Mesenchymal stem cell (in vitro differentiated cells and primary cell): ENCODE measurements at regions not wholly inside any gene's neighbourhood (a gene's known extent, or its start where the extent isn't known, plus 50 kb on each side); places are given as distances from the start of the nearest gene placed in this dataset.

Source experiments
- DNase-seq: peaks from one replicate; pipeline ENCODE4 v3.0.0-alpha.2; 2013
- H2AFZ ChIP-seq: one replicate; pipeline ENCODE4 v1.6.1; 2013; ENCODE audit warnings: low read depth, mild to moderate bottlenecking, control low read depth, inconsistent platforms, low read length, moderate library complexity
- H2AK5ac ChIP-seq: 2 replicates; pipeline ENCODE4 v1.6.1; 2013; ENCODE audit warnings: low read length, moderate library complexity, mild to moderate bottlenecking, inconsistent platforms; ENCODE audit not compliant: severe bottlenecking
- H2BK120ac ChIP-seq: one replicate; pipeline ENCODE4 v1.6.1; 2013; ENCODE audit warnings: low read depth, mild to moderate bottlenecking, inconsistent platforms, low read length, moderate library complexity
- H2BK12ac ChIP-seq, 2 experiments: one replicate each; pipeline ENCODE4 v1.6.1; 2013; ENCODE audit warnings: inconsistent platforms in 2 of 2, low read length in 2 of 2, mild to moderate bottlenecking in 2 of 2, moderate library complexity in 2 of 2, control low read depth in 1 of 2
- H2BK15ac ChIP-seq: one replicate; pipeline ENCODE4 v1.6.1; 2013; ENCODE audit warnings: mild to moderate bottlenecking, low read depth, inconsistent platforms; ENCODE audit not compliant: poor library complexity, severe bottlenecking
- H2BK5ac ChIP-seq: 2 replicates; pipeline ENCODE4 v1.6.1; 2013; ENCODE audit warnings: low read depth, mild to moderate bottlenecking, low read length, control low read depth, inconsistent platforms; ENCODE audit not compliant: poor library complexity, severe bottlenecking
- H3K14ac ChIP-seq, 2 experiments: one replicate each; pipeline ENCODE4 v1.6.1; 2013; ENCODE audit warnings: inconsistent platforms in 2 of 2, low read length in 2 of 2, control low read depth in 1 of 2, mild to moderate bottlenecking in 1 of 2, moderate library complexity in 1 of 2
- H3K18ac ChIP-seq, 2 experiments: one replicate each; pipeline ENCODE4 v1.6.1; 2013; ENCODE audit warnings: inconsistent platforms in 2 of 2, low read length in 2 of 2, control low read depth in 1 of 2, low read depth in 1 of 2, mild to moderate bottlenecking in 1 of 2
- H3K23ac ChIP-seq, 2 experiments: one replicate each; pipeline ENCODE4 v1.6.1; 2013; ENCODE audit warnings: inconsistent platforms in 2 of 2, low read length in 2 of 2, mild to moderate bottlenecking in 2 of 2, moderate library complexity in 2 of 2, control low read depth in 1 of 2
- H3K27ac ChIP-seq: 2 replicates; pipeline ENCODE4 v1.5.1; 2013; ENCODE audit warnings: mild to moderate bottlenecking, moderate library complexity, low read length, control low read depth, inconsistent platforms; ENCODE audit not compliant: poor library complexity, severe bottlenecking
- H3K27me3 ChIP-seq, 2 experiments: 2 replicates each; pipeline versions ENCODE4 v1.6.1 to v1.7.0; 2013; ENCODE audit warnings: low read length in 2 of 2, mild to moderate bottlenecking in 2 of 2, moderate library complexity in 2 of 2, control low read depth in 1 of 2, inconsistent platforms in 1 of 2; ENCODE audit not compliant: control insufficient read depth in 1 of 2, insufficient read depth in 1 of 2
- H3K36me3 ChIP-seq, 2 experiments: 2 replicates each; pipeline versions ENCODE4 v1.6.1 to v1.7.0; 2013; ENCODE audit warnings: low read length in 2 of 2, control low read depth in 1 of 2, inconsistent platforms in 1 of 2, low read depth in 1 of 2, mild to moderate bottlenecking in 1 of 2; ENCODE audit not compliant: insufficient read depth in 2 of 2, control insufficient read depth in 1 of 2
- H3K4ac ChIP-seq, 2 experiments: one replicate each; pipeline ENCODE4 v1.6.1; 2013; ENCODE audit warnings: inconsistent platforms in 2 of 2, low read length in 2 of 2, mild to moderate bottlenecking in 2 of 2, moderate library complexity in 2 of 2, control low read depth in 1 of 2, low read depth in 1 of 2
- H3K4me1 ChIP-seq: 2 replicates; pipeline ENCODE4 v1.6.1; 2013; ENCODE audit warnings: low read depth, low read length, control low read depth; ENCODE audit not compliant: control insufficient read depth, insufficient read depth
- H3K4me2 ChIP-seq: 2 replicates; pipeline ENCODE4 v1.6.1; 2013; ENCODE audit warnings: low read length, mild to moderate bottlenecking, inconsistent platforms; ENCODE audit not compliant: poor library complexity, severe bottlenecking
- H3K4me3 ChIP-seq, 2 experiments: 2 replicates each; pipeline versions ENCODE4 v1.5.1 to v1.7.0; 2013; ENCODE audit warnings: low read length in 2 of 2, mild to moderate bottlenecking in 2 of 2, control low read depth in 1 of 2, low read depth in 1 of 2; ENCODE audit not compliant: insufficient read depth in 1 of 2
- H3K79me1 ChIP-seq: replicated peaks from 2 replicates; pipeline ENCODE4 v1.6.1; 2013; ENCODE audit warnings: mild to moderate bottlenecking, control low read depth, low read length, inconsistent platforms; ENCODE audit not compliant: poor library complexity, severe bottlenecking
- H3K9ac ChIP-seq: 2 replicates; pipeline ENCODE4 v1.7.0; 2013; ENCODE audit warnings: mild to moderate bottlenecking, low read length, moderate library complexity
- H3K9me3 ChIP-seq: 2 replicates; pipeline ENCODE4 v1.7.0; 2013; ENCODE audit warnings: mild to moderate bottlenecking, low read length; ENCODE audit not compliant: control insufficient read depth
- H4K8ac ChIP-seq: one replicate; pipeline ENCODE4 v1.6.1; 2013; ENCODE audit warnings: inconsistent platforms, mild to moderate bottlenecking, low read length, moderate library complexity
- H4K91ac ChIP-seq: one replicate; pipeline ENCODE4 v1.6.1; 2013; ENCODE audit warnings: mild to moderate bottlenecking, low read length, inconsistent platforms
- WGBS: methylation state at CpG from one replicate; pipeline ENCODE4 v1.1.7; 2013; ENCODE audit warnings: mixed read lengths; 5-methylcytosine and 5-hydroxymethylcytosine counted together

GRCh38 chr19:32191921-32192320 is 153.5 kb upstream of the ZNF507 start:
- H3K23ac ChIP-seq: no peak overlapping the region
- H3K4me3 ChIP-seq: no peak overlapping the region
- no peak overlapping the region for H2BK12ac ChIP-seq
- no peak overlapping the region for H3K27ac ChIP-seq
- no peak overlapping the region for H2BK120ac ChIP-seq
- H4K8ac ChIP-seq: no peak overlapping the region
- H3K36me3 ChIP-seq: no peaks in the 10 kb centered on the region
- no peak overlapping the region for H2BK15ac ChIP-seq
- H3K9me3 ChIP-seq: peaks cover 3% of the 10 kb centered on the region
- H3K9ac ChIP-seq: no peak overlapping the region
- H4K91ac ChIP-seq: no peak overlapping the region
- H3K18ac ChIP-seq: no peak overlapping the region
- H2BK5ac ChIP-seq: no peak overlapping the region
- no peaks in the 10 kb centered on the region for H3K79me1 ChIP-seq
- WGBS: 90% methylated on average over 1 of the region's 3 CpGs
- H2AK5ac ChIP-seq: no peak overlapping the region
- H3K27me3 ChIP-seq: no peaks in the 10 kb centered on the region
- H3K14ac ChIP-seq: no peak overlapping the region
- no peak overlapping the region for H2AFZ ChIP-seq
- no peaks in the 10 kb centered on the region for H3K4me1 ChIP-seq
- H3K4me2 ChIP-seq: no peak overlapping the region
- DNase-seq: no peak
- no peak overlapping the region for H3K4ac ChIP-seq

DNA sequence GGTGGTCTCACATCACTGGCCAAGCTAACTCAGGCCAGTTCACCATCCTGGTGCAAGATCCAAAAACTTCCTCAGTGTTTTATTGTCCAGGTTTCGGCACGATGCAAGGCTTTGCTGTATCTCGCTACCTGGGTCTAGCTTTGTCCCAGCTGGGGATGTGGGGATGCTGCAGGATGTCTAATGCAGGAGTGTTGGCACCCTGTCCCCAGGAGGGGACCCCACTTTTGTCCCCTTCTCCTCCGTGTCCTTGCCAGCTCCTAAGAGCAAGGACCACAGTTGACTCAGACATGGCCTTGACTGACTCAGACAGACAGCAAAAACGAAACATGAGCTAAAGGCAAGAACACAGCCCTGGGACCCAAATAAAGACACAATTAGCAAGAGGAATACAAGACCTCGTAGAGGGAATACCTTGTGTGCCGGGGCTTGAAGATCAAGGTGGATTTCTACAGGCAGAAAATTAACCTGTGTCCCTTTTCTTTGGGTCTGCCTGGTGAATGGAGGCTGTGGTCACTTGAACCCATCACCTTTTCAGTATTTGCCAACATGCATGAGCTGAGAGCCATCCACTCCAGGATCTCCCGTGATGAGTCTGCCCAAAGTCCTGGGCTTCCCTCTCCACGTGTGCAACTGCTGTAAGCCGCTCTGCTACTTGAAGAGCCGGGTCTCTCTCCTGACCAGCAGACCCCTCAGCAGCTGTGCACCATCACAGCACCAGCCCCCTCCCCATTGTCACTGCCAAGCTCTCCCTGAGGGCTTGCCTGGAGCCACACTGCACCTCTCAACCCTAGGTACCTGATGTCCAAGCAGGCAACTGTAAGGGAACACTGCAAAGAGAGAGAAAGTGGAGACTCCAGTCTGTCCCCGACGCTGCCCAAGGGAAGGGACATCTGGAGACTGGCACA is 149.5 kb upstream of the ZNF507 start:
- Histone ChIP-seq H3K9me3 (peaks cover 3% of the 10 kb centered on the region), H3K14ac (no peak overlapping the region), H3K23ac (no peak overlapping the region), H2BK12ac (no peak overlapping the region), H2BK120ac (no peak overlapping the region), H3K18ac (no peak overlapping the region), H4K91ac (no peak overlapping the region), H3K79me1 (no peaks in the 10 kb centered on the region), H3K27me3 (peaks cover 0 to 6% of the 10 kb centered on the region in 2 experiments), H3K36me3 (no peaks in the 10 kb centered on the region), H3K4me1 (no peaks in the 10 kb centered on the region), H2BK15ac (no peak overlapping the region), H2AFZ (no peak overlapping the region), H3K4me2 (no peak overlapping the region), H3K9ac (no peak overlapping the region), H3K27ac (no peak overlapping the region), H2BK5ac (no peak overlapping the region), H3K4me3 (no peak overlapping the region), H2AK5ac (no peak overlapping the region), H3K4ac (no peak overlapping the region), H4K8ac (no peak overlapping the region)
- no peak for DNase-seq
- 85% methylated on average over 13 of the region's 13 CpGs for WGBS

DNA sequence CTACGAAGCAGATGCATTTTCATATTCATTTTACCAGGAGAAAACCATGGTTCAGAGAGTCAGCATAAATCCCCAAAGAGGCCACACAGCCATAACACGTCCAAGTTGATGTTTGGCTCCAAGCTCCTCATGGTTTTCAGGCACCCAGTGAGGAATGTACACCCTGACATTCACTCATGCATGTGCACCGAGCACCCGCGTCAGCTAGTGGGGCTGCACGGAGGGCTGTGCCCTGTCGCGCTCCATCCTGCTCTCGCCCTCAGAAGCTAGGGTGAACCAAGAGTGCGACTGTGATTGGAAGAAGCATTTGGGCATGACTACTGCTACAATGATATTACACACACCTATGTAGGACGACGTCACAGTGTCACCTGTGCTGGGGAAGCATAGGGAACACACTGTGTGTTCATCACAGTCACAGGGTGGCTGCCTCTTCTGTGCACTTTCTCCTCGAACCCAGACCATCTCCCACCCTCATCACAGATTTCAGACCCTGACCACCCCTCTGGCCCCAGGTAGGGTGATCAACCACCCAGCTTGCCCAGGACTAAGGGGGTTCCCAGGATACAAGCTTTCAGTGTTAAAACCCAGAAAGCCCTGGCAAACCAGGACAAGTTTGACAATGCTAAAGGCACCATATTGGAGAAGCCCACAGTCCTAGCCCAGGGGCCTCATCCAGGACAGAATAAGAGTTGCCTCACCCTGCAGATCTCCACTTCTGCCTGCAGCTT is 148.6 kb upstream of the ZNF507 start:
- no peak overlapping the region for H2BK12ac ChIP-seq
- H3K4ac ChIP-seq: no peak overlapping the region
- no peak overlapping the region for H2BK120ac ChIP-seq
- H3K36me3 ChIP-seq: no peaks in the 10 kb centered on the region
- WGBS: 79% methylated on average over 13 of the region's 13 CpGs
- H3K27ac ChIP-seq: no peak overlapping the region
- no peak overlapping the region for H3K14ac ChIP-seq
- peaks cover 3% of the 10 kb centered on the region for H3K9me3 ChIP-seq
- no peak overlapping the region for H3K9ac ChIP-seq
- no peak overlapping the region for H3K18ac ChIP-seq
- no peak overlapping the region for H4K8ac ChIP-seq
- H3K79me1 ChIP-seq: no peaks in the 10 kb centered on the region
- H2BK5ac ChIP-seq: no peak overlapping the region
- no peaks in the 10 kb centered on the region for H3K4me1 ChIP-seq
- no peak overlapping the region for H4K91ac ChIP-seq
- no peak overlapping the region for H2BK15ac ChIP-seq
- no peak overlapping the region for H3K4me2 ChIP-seq
- H3K27me3 ChIP-seq: peaks cover 0 to 6% of the 10 kb centered on the region in 2 experiments
- no peak overlapping the region for H3K4me3 ChIP-seq
- no peak for DNase-seq
- no peak overlapping the region for H2AK5ac ChIP-seq
- H2AFZ ChIP-seq: no peak overlapping the region
- no peak overlapping the region for H3K23ac ChIP-seq
